Osteocyte (in vitro differentiated cells): ENCODE measurements at regions not wholly inside any gene's neighbourhood (a gene's known extent, or its start where the extent isn't known, plus 50 kb on each side); places are given as distances from the start of the nearest gene placed in this dataset.

Source experiments
- DNase-seq: peaks from one replicate; pipeline ENCODE4 v3.0.0; 2021; ENCODE audit warnings: mixed read lengths; ENCODE audit not compliant: unreplicated experiment; ENCODE audit errors: extremely low spot score
- H3K27ac Mint-ChIP-seq: one replicate; pipeline ENCODE4 v1.8.0; 2021; ENCODE audit warnings: mild to moderate bottlenecking, mixed read lengths; ENCODE audit not compliant: unreplicated experiment
- H3K27me3 Mint-ChIP-seq: one replicate; pipeline ENCODE4 v1.8.0; 2021; ENCODE audit warnings: mixed read lengths; ENCODE audit not compliant: unreplicated experiment
- H3K36me3 Mint-ChIP-seq: one replicate; pipeline ENCODE4 v1.8.0; 2021; ENCODE audit warnings: mixed read lengths; ENCODE audit not compliant: unreplicated experiment
- H3K4me1 Mint-ChIP-seq: one replicate; pipeline ENCODE4 v1.8.0; 2021; ENCODE audit warnings: mixed read lengths; ENCODE audit not compliant: unreplicated experiment
- H3K4me3 Mint-ChIP-seq: one replicate; pipeline ENCODE4 v1.8.0; 2021; ENCODE audit warnings: mild to moderate bottlenecking, moderate library complexity, mixed read lengths; ENCODE audit not compliant: unreplicated experiment
- H3K9me3 Mint-ChIP-seq: one replicate; pipeline ENCODE4 v1.8.0; 2021; ENCODE audit warnings: mixed read lengths; ENCODE audit not compliant: unreplicated experiment
- TF ChIP-seq, protein P1 (sequence below): fragments of 200-600 bp; sonication (generic); IDR thresholded peaks from 2 replicates; pipeline ENCODE4 v1.5.0; 2021; ENCODE audit warnings: antibody characterized with exemption, mild to moderate bottlenecking, moderate library complexity

DNA sequence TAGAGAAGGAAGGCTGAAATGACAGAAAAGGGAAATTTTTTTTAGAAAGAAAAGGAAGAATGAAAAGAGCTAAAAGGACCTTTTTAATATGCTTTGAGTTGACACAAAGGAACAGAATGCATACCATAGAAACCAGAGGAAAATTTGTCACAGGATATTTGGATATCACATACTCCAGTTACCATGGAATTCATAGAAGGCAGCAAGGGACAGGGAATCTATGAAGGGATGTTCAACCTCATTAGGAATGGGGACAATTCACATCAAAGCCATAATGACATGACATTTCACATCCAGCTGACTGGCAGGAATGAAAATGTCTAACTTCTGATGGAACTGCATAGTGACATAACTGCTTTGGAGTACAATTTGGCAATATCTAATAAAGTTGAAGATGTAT lies 469.4 kb downstream of the CCER1 start:
- Mint-ChIP-seq H3K36me3 (no peaks in the 10 kb centered on the region), H3K4me1 (peaks cover 12% of the 10 kb centered on the region), H3K4me3 (no peak overlapping the region), H3K27me3 (no peaks in the 10 kb centered on the region), H3K9me3 (no peaks in the 10 kb centered on the region), H3K27ac (no peak overlapping the region)
- DNase-seq: no peak
- TF ChIP-seq, protein P1, sequence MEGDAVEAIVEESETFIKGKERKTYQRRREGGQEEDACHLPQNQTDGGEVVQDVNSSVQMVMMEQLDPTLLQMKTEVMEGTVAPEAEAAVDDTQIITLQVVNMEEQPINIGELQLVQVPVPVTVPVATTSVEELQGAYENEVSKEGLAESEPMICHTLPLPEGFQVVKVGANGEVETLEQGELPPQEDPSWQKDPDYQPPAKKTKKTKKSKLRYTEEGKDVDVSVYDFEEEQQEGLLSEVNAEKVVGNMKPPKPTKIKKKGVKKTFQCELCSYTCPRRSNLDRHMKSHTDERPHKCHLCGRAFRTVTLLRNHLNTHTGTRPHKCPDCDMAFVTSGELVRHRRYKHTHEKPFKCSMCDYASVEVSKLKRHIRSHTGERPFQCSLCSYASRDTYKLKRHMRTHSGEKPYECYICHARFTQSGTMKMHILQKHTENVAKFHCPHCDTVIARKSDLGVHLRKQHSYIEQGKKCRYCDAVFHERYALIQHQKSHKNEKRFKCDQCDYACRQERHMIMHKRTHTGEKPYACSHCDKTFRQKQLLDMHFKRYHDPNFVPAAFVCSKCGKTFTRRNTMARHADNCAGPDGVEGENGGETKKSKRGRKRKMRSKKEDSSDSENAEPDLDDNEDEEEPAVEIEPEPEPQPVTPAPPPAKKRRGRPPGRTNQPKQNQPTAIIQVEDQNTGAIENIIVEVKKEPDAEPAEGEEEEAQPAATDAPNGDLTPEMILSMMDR: no peak

DNA sequence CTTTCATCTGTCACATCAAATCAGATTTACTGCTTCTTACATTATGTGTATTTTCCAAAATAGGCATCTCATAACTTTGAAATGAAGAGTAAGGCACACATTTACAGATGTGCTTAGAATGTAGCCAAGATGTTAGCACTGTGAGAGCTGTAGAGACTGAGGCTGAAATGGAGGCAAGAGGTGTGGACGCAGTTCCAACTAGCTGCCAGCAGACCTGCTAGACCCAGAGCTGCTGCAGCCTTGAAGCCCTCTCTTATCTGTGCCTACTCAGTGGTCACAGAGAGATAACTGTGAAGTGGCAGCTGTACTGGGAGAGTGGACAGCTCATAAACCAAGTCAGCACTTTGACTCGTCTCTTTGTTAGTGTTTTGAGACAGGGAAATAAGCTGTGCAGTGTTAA lies 470.9 kb downstream of the CCER1 start:
- Mint-ChIP-seq H3K36me3 (no peaks in the 10 kb centered on the region), H3K9me3 (no peaks in the 10 kb centered on the region), H3K27me3 (no peaks in the 10 kb centered on the region), H3K4me1 (peaks cover 12% of the 10 kb centered on the region), H3K27ac (no peak overlapping the region), H3K4me3 (no peak overlapping the region)
- TF ChIP-seq, protein P1: no peak
- DNase-seq: no peak

DNA sequence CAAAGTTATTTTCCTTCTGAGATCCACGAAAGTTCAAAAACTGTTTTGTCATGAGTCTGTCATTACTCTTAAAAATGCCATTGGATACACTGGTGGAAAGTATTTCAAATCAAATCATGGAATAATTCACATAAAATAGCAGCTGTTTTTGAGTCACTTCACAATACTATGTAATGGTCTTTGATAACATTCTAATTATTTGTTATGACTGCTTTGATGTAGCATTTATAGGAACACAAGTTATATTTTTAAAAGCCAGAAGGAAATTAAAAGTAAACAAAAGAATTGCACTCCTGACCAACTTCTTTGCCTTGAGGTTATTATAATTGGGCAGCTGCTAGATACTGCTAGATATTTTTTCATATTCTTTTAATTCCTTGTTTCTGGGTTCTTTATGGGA lies 473.2 kb downstream of the CCER1 start:
- TF ChIP-seq, protein P1: no peak
- DNase-seq: no peak
- H3K27me3 Mint-ChIP-seq: no peaks in the 10 kb centered on the region
- no peak overlapping the region for H3K4me3 Mint-ChIP-seq
- no peak overlapping the region for H3K27ac Mint-ChIP-seq
- peaks cover 12% of the 10 kb centered on the region for H3K4me1 Mint-ChIP-seq
- H3K36me3 Mint-ChIP-seq: no peaks in the 10 kb centered on the region
- H3K9me3 Mint-ChIP-seq: no peaks in the 10 kb centered on the region

DNA sequence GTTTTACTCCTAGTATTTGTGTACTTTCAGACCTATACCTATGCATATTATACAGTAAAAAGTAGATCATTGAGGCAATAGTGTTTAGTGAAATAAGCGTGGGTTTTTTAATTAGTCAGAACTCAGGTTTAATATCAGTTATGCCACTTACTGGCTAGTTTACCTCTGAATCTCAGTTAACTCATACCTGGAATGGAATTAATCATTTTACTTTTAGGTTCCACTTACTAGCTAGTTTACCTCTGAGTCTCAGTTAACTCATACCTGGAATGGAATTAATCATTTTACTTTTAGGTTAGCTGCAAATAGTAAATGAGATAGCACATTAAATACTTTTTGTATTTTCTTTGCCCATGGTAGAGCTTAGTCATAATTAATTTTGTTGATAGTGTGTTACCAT lies 475.7 kb downstream of the CCER1 start:
- TF ChIP-seq, protein P1: no peak
- Mint-ChIP-seq H3K36me3 (no peaks in the 10 kb centered on the region), H3K9me3 (no peaks in the 10 kb centered on the region), H3K4me1 (peaks cover 23% of the 10 kb centered on the region), H3K27ac (no peak overlapping the region), H3K4me3 (no peak overlapping the region), H3K27me3 (no peaks in the 10 kb centered on the region)
- no peak for DNase-seq

DNA sequence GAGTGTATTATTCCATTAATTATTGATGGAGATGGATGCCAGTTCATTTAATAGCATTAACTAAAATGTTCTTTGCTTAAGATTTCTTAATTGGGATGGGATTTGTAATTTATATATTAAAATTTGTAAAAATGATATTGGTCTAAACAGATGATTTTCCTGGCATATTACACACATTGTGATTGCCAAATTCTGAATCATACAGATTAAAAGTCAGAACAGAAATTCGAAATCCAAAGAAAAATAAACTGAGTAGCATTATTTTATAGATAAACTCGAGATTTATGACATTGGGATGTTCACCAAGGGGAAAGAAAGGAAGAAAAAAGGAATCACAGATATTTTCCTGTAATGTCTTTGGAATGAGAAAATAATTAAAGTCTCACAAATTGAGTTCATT lies 481.1 kb downstream of the CCER1 start:
- Mint-ChIP-seq H3K4me3 (no peak overlapping the region), H3K4me1 (peaks cover 11% of the 10 kb centered on the region), H3K36me3 (no peaks in the 10 kb centered on the region), H3K27ac (no peak overlapping the region), H3K9me3 (peaks cover under 1% of the 10 kb centered on the region), H3K27me3 (no peaks in the 10 kb centered on the region)
- TF ChIP-seq, protein P1: no peak
- no peak for DNase-seq
